Epithelial cell of prostate (primary cell): ENCODE measurements at regions not wholly inside any gene's neighbourhood (a gene's known extent, or its start where the extent isn't known, plus 50 kb on each side); places are given as distances from the start of the nearest gene placed in this dataset.

Experiments used
- DNase-seq: peaks from one replicate; pipeline ENCODE4 v3.0.0-alpha.2; 2011; ENCODE audit warnings: low read depth, low spot score
- H3K27ac ChIP-seq: fragments of 450-650 bp; 2 replicates; pipeline ENCODE4 v1.5.1; 2017; ENCODE audit warnings: mild to moderate bottlenecking

GRCh38 chr12:130016986-130017385, 113.2 kb upstream of the TMEM132D start:
- DNase-seq, result no peak
- no peak overlapping the region for H3K27ac ChIP-seq

GRCh38 chr12:130017591-130018449, 114.0 kb upstream of the TMEM132D start:
- DNase-seq, result no peak
- no peak overlapping the region for H3K27ac ChIP-seq

GRCh38 chr12:130018614-130019013, 114.8 kb upstream of the TMEM132D start:
- DNase-seq, result no peak
- H3K27ac ChIP-seq, result no peak overlapping the region

- no peak for DNase-seq
- H3K27ac ChIP-seq, result no peak overlapping the region
These were observed 122.9 kb upstream of the TMEM132D start for GRCh38 chr12:130026608-130027176.

GRCh38 chr12:130027798-130028197, 124.0 kb upstream of the TMEM132D start:
- no peak for DNase-seq
- no peak overlapping the region for H3K27ac ChIP-seq

- DNase-seq, result no peak
- no peak overlapping the region for H3K27ac ChIP-seq
These were observed 125.3 kb upstream of the TMEM132D start for GRCh38 chr12:130029151-130029550.

- DNase-seq, result no peak
- H3K27ac ChIP-seq, result no peak overlapping the region
These were observed 127.2 kb upstream of the TMEM132D start for GRCh38 chr12:130031041-130031440.

GRCh38 chr12:130031571-130032189, 127.9 kb upstream of the TMEM132D start:
- DNase-seq, result no peak

GRCh38 chr12:130041983-130042812, 120.1 kb upstream of the FZD10 start:
- H3K27ac ChIP-seq, result no peak overlapping the region
- no peak for DNase-seq

More at GRCh38 chr12:130031571-130032189, 127.9 kb upstream of the TMEM132D start:
- H3K27ac ChIP-seq, result no peak overlapping the region

- no peak overlapping the region for H3K27ac ChIP-seq
- no peak for DNase-seq
These were observed 118.4 kb upstream of the FZD10 start for GRCh38 chr12:130043685-130044406.

- DNase-seq, result no peak
- H3K27ac ChIP-seq, result no peak overlapping the region
These were observed 117.2 kb upstream of the FZD10 start for GRCh38 chr12:130044991-130045621.

- no peak overlapping the region for H3K27ac ChIP-seq
- no peak for DNase-seq
These were observed 112.6 kb upstream of the FZD10 start for GRCh38 chr12:130049666-130050065.

- H3K27ac ChIP-seq, result no peak overlapping the region
- no peak for DNase-seq
These were observed 110.4 kb upstream of the FZD10 start for GRCh38 chr12:130051900-130052299.

GRCh38 chr12:130053651-130054069, 108.6 kb upstream of the FZD10 start:
- no peak overlapping the region for H3K27ac ChIP-seq
- DNase-seq, result no peak

GRCh38 chr12:130054803-130055202, 107.5 kb upstream of the FZD10 start:
- no peak for DNase-seq
- H3K27ac ChIP-seq, result no peak overlapping the region

- no peak overlapping the region for H3K27ac ChIP-seq
- no peak for DNase-seq
These were observed 103.3 kb upstream of the FZD10 start for GRCh38 chr12:130058926-130059472.

GRCh38 chr12:130063866-130064265, 98.4 kb upstream of the FZD10 start:
- DNase-seq, result no peak
- no peak overlapping the region for H3K27ac ChIP-seq

GRCh38 chr12:130064999-130065398, 97.3 kb upstream of the FZD10 start:
- no peak overlapping the region for H3K27ac ChIP-seq
- DNase-seq, result no peak

- no peak for DNase-seq
- H3K27ac ChIP-seq, result no peak overlapping the region
These were observed 95.5 kb upstream of the FZD10 start for GRCh38 chr12:130066742-130067141.
